ENCODE measurements at regions not wholly inside any gene's neighbourhood (a gene's known extent, or its start where the extent isn't known, plus 50 kb on each side); places are given as distances from the start of the nearest gene placed in this dataset.

- Mint-ChIP-seq H3K27me3 (peaks cover under 1% of the 10 kb centered on the region), H3K27ac (no peak overlapping the region), H3K4me3 (no peak overlapping the region), H3K9me3 (no peaks in the 10 kb centered on the region), H3K4me1 (ENCODE audit: low read depth) (no peaks in the 10 kb centered on the region), H3K36me3 (ENCODE audit: low read depth) (peaks cover 6% of the 10 kb centered on the region)
- DNase-seq: no peak
- intact Hi-C loops (cut with micrococcal nuclease): no loop called here
- ChIA-PET CTCF (no interaction called here), POLR2A (no interaction called here)
- no peak for ATAC-seq
- TF ChIP-seq CTCF (IDR thresholded peaks at IDR 0.05): no peak
Observed at GRCh38 chr3:185311991-185312390, 50.9 kb upstream of the MAP3K13 start.
